ENCODE measurements at regions not wholly inside any gene's neighbourhood (a gene's known extent, or its start where the extent isn't known, plus 50 kb on each side); places are given as distances from the start of the nearest gene placed in this dataset.

DNA sequence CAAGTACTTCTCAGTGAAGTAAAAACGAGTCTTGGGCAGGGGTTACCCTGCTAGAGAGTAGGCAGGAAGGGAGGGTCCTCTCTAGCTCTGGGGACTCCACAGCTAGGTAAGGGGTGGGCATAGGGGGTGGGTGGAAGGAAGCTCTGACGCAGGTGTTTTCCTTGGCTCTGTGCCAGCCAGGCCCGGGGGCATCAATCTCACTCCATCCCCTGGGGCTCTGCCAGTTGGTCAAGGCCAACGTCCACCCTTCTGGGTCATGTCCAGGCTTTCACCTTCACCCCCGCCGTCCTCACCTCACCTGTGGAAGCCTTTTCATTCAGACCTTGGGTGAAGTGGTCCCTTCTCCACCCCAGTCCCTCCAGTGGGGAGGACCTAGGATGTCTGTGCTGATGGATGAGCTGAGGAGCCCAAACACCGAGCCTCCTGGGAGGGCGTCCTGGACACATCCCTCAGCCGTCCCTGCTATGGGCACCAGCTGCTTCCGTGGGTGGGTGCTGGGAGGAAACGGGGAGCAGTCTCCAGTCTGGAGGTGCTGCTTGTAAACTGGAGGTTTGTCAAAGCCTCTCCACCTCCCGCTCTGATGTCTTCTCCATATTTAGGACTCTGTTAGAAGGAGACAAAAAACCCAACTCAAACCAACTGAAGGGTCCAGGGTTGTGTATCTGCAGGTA, 71.5 kb upstream of the SFSWAP start:
- Histone ChIP-seq H3K9me3 (no peaks in the 10 kb centered on the region), H3K4me3 (no peak overlapping the region), H3K27me3 (no peaks in the 10 kb centered on the region), H3K4me1 (no peaks in the 10 kb centered on the region), H3K27ac (no peak overlapping the region), H3K36me3 (no peaks in the 10 kb centered on the region)
- TF ChIP-seq POLR2A (IDR thresholded peaks at IDR 0.05) = no peak
- TF ChIP-seq, protein P1, sequence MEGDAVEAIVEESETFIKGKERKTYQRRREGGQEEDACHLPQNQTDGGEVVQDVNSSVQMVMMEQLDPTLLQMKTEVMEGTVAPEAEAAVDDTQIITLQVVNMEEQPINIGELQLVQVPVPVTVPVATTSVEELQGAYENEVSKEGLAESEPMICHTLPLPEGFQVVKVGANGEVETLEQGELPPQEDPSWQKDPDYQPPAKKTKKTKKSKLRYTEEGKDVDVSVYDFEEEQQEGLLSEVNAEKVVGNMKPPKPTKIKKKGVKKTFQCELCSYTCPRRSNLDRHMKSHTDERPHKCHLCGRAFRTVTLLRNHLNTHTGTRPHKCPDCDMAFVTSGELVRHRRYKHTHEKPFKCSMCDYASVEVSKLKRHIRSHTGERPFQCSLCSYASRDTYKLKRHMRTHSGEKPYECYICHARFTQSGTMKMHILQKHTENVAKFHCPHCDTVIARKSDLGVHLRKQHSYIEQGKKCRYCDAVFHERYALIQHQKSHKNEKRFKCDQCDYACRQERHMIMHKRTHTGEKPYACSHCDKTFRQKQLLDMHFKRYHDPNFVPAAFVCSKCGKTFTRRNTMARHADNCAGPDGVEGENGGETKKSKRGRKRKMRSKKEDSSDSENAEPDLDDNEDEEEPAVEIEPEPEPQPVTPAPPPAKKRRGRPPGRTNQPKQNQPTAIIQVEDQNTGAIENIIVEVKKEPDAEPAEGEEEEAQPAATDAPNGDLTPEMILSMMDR (IDR thresholded peaks at IDR 0.05) = no peak
- DNase-seq = peak in 1 of 3 donors; percentile 27

DNA sequence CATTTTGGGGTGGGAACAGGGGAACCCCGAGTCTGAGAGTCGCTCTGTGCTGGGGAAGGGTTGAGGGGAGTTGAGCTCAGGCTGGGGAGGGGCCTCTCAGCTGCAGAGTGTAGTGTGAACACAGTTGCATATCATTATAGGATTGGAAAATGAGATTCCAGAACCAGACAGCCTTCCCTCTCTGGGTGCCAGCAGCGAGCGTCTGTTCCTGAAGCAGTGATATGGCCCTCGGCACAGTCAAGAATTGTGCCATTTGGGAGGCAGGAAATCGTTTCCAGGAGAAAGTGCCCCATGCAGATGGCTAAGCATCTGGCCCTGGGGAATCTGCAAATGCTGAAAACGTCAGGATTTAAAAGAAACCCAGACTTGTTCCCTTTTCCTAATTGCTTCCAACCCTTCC, 70.4 kb upstream of the SFSWAP start:
- H3K4me1 ChIP-seq = no peaks in the 10 kb centered on the region
- no peaks in the 10 kb centered on the region for H3K36me3 ChIP-seq
- H3K9me3 ChIP-seq = no peaks in the 10 kb centered on the region
- no peaks in the 10 kb centered on the region for H3K27me3 ChIP-seq
- TF ChIP-seq POLR2A (IDR thresholded peaks at IDR 0.05) = no peak
- TF ChIP-seq, protein P1 (IDR thresholded peaks at IDR 0.05) = no peak
- H3K27ac ChIP-seq = no peak overlapping the region
- H3K4me3 ChIP-seq = no peak overlapping the region
- DNase-seq = no peak

DNA sequence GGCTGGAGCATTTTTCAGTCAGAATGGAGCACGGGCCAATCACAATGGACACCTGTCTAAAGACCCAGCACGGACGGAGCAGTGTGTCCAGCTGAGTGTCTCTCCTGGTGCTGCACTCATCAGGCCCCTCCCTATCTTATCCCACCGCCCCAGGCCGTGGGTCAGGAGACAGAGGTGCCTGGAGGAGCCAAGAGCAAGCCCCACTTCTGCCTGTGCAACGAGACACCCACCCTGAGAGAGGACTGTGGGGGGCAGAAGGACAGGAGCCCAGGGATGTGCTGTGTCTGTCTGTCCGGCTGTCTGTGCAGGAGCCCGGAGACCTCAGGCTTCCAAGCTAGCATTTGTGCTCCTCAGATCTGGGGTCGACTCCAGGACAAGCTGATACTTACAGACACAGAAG, 69.6 kb upstream of the SFSWAP start:
- TF ChIP-seq, protein P1 (IDR thresholded peaks at IDR 0.05) = no peak
- no peak for TF ChIP-seq POLR2A (IDR thresholded peaks at IDR 0.05)
- no peaks in the 10 kb centered on the region for H3K27me3 ChIP-seq
- H3K4me3 ChIP-seq = no peak overlapping the region
- H3K4me1 ChIP-seq = no peaks in the 10 kb centered on the region
- no peaks in the 10 kb centered on the region for H3K9me3 ChIP-seq
- H3K27ac ChIP-seq = no peak overlapping the region
- H3K36me3 ChIP-seq = no peaks in the 10 kb centered on the region
- no peak for DNase-seq

DNA sequence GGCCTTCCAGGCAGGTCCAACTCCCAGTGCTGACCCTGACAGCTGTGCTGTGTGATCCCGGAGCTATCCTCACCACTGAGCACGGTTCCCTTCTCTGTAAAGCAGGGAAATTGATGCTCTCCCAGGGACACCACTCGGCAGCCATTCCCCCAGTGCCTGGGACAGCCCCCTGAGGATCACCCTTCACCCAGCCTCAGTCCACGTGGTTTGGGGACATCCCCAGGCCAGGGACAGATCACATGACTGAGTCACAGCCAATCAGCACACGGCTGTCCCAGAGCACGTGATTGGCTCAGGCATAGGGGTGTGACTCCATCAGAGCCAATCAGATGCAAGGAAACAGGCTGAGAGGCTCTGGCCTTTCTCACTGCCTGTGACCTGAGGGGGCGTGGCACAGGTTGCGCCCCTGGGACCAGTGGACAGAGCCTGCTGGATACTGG, 68.8 kb upstream of the SFSWAP start:
- TF ChIP-seq, protein P1 (IDR thresholded peaks at IDR 0.05) = no peak
- no peak for TF ChIP-seq POLR2A (IDR thresholded peaks at IDR 0.05)
- H3K4me1 ChIP-seq = no peaks in the 10 kb centered on the region
- no peak for DNase-seq
- no peaks in the 10 kb centered on the region for H3K9me3 ChIP-seq
- no peaks in the 10 kb centered on the region for H3K36me3 ChIP-seq
- H3K27me3 ChIP-seq = no peaks in the 10 kb centered on the region
- no peak overlapping the region for H3K27ac ChIP-seq
- H3K4me3 ChIP-seq = no peak overlapping the region

DNA sequence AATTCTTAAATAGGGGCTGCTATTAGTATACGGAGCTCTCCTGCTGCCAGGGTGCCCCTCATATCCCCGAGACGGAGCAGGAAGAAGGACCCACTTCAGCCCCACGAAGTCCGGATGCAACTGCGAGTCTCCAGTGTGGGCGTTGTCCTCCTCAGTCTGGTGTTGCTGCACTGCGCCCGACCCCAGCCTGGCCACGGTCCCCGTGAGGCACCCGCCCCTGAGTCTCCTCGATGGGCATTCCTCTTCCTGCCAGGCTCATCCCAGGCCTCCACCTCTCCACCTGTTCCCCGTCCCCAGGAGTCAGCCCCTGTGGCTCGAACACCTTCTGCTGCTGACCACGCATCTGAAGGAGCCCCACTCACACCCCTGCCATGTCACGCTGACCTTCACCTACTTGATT, 68.1 kb upstream of the SFSWAP start:
- Histone ChIP-seq H3K9me3 (no peaks in the 10 kb centered on the region), H3K36me3 (no peaks in the 10 kb centered on the region), H3K27me3 (no peaks in the 10 kb centered on the region), H3K4me3 (no peak overlapping the region), H3K27ac (no peak overlapping the region), H3K4me1 (no peaks in the 10 kb centered on the region)
- no peak for TF ChIP-seq POLR2A (IDR thresholded peaks at IDR 0.05)
- TF ChIP-seq, protein P1 (IDR thresholded peaks at IDR 0.05) = no peak
- no peak for DNase-seq
